HEK293 (cell line): ENCODE measurements at regions not wholly inside any gene's neighbourhood (a gene's known extent, or its start where the extent isn't known, plus 50 kb on each side); places are given as distances from the start of the nearest gene placed in this dataset.
A peak's percentile ranks its signal among the peaks of the same experiment; 100 is the strongest.

Experiments
- CTCF ChIA-PET: fragments of 350-600 bp; formaldehyde crosslinking; extraction: SDS; loops from one replicate; lab custom pipeline; 2021; ENCODE audit warnings: antibody characterized with exemption; lab: Yijun Ruan, JAX
- POLR2A ChIA-PET: fragments of 300-600 bp; formaldehyde crosslinking; extraction: SDS; loops from one replicate; lab custom pipeline; 2020; ENCODE audit warnings: antibody characterized with exemption, inconsistent platforms; lab: Yijun Ruan, JAX
- H3K27ac ChIP-seq: fragments of 200-500 bp; sonication (Bioruptor generic); 2 replicates; pipeline ENCODE4 v1.5.1; 2014; ENCODE audit warnings: low read depth, low read length, control low read depth, inconsistent platforms; ENCODE audit errors: extremely low read depth
- H3K36me3 ChIP-seq, 2 experiments: fragments of 200-500 bp in 1 of 2; sonication (Bioruptor generic) in 1 of 2; 1 replicate in 1 of 2; 2 replicates in 1 of 2; pipeline ENCODE4 v1.5.1; 2014 to 2017; ENCODE audit warnings: inconsistent platforms in 2 of 2, low read length in 2 of 2; ENCODE audit not compliant: control insufficient read depth in 2 of 2, insufficient read depth in 1 of 2
- H3K4me1 ChIP-seq: fragments of 200-500 bp; sonication (Bioruptor generic); 2 replicates; pipeline ENCODE4 v1.5.1; 2014; ENCODE audit warnings: mild to moderate bottlenecking, low read length, inconsistent platforms; ENCODE audit not compliant: control insufficient read depth, insufficient read depth
- H3K4me3 ChIP-seq: 2 replicates; pipeline ENCODE4 v1.5.1; 2011; ENCODE audit warnings: low read depth, mild to moderate bottlenecking, control low read depth, low read length, moderate library complexity
- H3K9me3 ChIP-seq: fragments of 200-500 bp; sonication (Bioruptor generic); 2 replicates; pipeline ENCODE4 v1.5.1; 2014; ENCODE audit warnings: low read depth, low read length, inconsistent platforms; ENCODE audit not compliant: control insufficient read depth, insufficient read depth
- EGR2 ChIP-seq: fragments of 450-650 bp; formaldehyde crosslinking; IDR thresholded peaks from 2 replicates; pipeline ENCODE4 v1.5.1; 2016; ENCODE audit warnings: low read depth, missing biosample characterization, missing genetic modification characterization
- GLI2 ChIP-seq: fragments of 450-650 bp; formaldehyde crosslinking; IDR thresholded peaks from 2 replicates; pipeline ENCODE4; 2017; ENCODE audit warnings: missing biosample characterization, missing genetic modification characterization, low read depth, borderline replicate concordance
- GLIS1 ChIP-seq: fragments of 450-650 bp; formaldehyde crosslinking; IDR thresholded peaks from 2 replicates; pipeline ENCODE4 v1.5.1; 2016; ENCODE audit warnings: missing biosample characterization, missing genetic modification characterization
- GLIS2 ChIP-seq: fragments of 450-650 bp; formaldehyde crosslinking; IDR thresholded peaks from 2 replicates; pipeline ENCODE4 v1.5.1; 2016; ENCODE audit warnings: missing biosample characterization, missing genetic modification characterization
- KLF10 ChIP-seq: fragments of 450-650 bp; IDR thresholded peaks from 2 replicates; pipeline ENCODE4 v1.5.1; 2018; ENCODE audit warnings: missing biosample characterization, mild to moderate bottlenecking, missing genetic modification characterization
- KLF17 ChIP-seq: fragments of 450-650 bp; formaldehyde crosslinking; IDR thresholded peaks from 2 replicates; pipeline ENCODE4 v1.5.1; 2016; ENCODE audit warnings: missing biosample characterization, missing genetic modification characterization
- OSR2 ChIP-seq: fragments of 450-650 bp; formaldehyde crosslinking; IDR thresholded peaks from 2 replicates; pipeline ENCODE4 v1.5.1; 2016; ENCODE audit warnings: missing biosample characterization, missing genetic modification characterization
- REST ChIP-seq: fragments of 450-650 bp; formaldehyde crosslinking; IDR thresholded peaks from 2 replicates; pipeline ENCODE4 v1.5.1; 2016; ENCODE audit warnings: missing biosample characterization, missing genetic modification characterization
- SCRT1 ChIP-seq: fragments of 450-650 bp; formaldehyde crosslinking; IDR thresholded peaks from 2 replicates; pipeline ENCODE4 v1.5.1; 2016; ENCODE audit warnings: missing biosample characterization, missing genetic modification characterization, borderline replicate concordance
- TCF7L2 ChIP-seq: IDR thresholded peaks from 2 replicates; pipeline ENCODE4 v1.6.1; 2011; ENCODE audit warnings: low read depth, mild to moderate bottlenecking, inconsistent platforms, low read length, moderate library complexity, borderline replicate concordance
- TRIM28 ChIP-seq: IDR thresholded peaks from 2 replicates; pipeline ENCODE4 v1.6.1; 2011; ENCODE audit warnings: low read length, control low read depth, borderline replicate concordance
- ZBTB11 ChIP-seq: fragments of 450-650 bp; formaldehyde crosslinking; conservative IDR thresholded peaks from 2 replicates; pipeline ENCODE4 v1.5.1; 2016; ENCODE audit warnings: low read depth, missing biosample characterization, missing genetic modification characterization
- ZBTB26 ChIP-seq: fragments of 450-650 bp; formaldehyde crosslinking; optimal IDR thresholded peaks from 2 replicates; pipeline ENCODE3; 2016; ENCODE audit warnings: missing biosample characterization, mild to moderate bottlenecking, missing genetic modification characterization
- ZBTB8A ChIP-seq: fragments of 450-650 bp; formaldehyde crosslinking; IDR thresholded peaks from 2 replicates; pipeline ENCODE4 v1.5.1; 2016; ENCODE audit warnings: missing biosample characterization, missing genetic modification characterization
- ZFHX2 ChIP-seq: fragments of 450-650 bp; formaldehyde crosslinking; conservative IDR thresholded peaks from 2 replicates; pipeline ENCODE4 v1.5.1; 2016; ENCODE audit warnings: missing biosample characterization, missing genetic modification characterization
- ZFP3 ChIP-seq: fragments of 450-650 bp; formaldehyde crosslinking; IDR thresholded peaks from 2 replicates; pipeline ENCODE4 v1.5.1; 2016; ENCODE audit warnings: low read depth, missing biosample characterization, missing genetic modification characterization
- ZIC2 ChIP-seq: fragments of 450-650 bp; formaldehyde crosslinking; IDR thresholded peaks from 2 replicates; pipeline ENCODE4 v1.5.1; 2016; ENCODE audit warnings: missing biosample characterization, missing genetic modification characterization
- ZNF112 ChIP-seq: fragments of 450-650 bp; formaldehyde crosslinking; IDR thresholded peaks from 2 replicates; pipeline ENCODE4 v1.5.0; 2017; ENCODE audit warnings: missing biosample characterization, missing genetic modification characterization
- ZNF214 ChIP-seq: fragments of 450-650 bp; formaldehyde crosslinking; IDR thresholded peaks from 2 replicates; pipeline ENCODE4 v1.5.1; 2017; ENCODE audit warnings: missing biosample characterization, mild to moderate bottlenecking, missing genetic modification characterization, borderline replicate concordance
- ZNF324 ChIP-seq: fragments of 450-650 bp; formaldehyde crosslinking; IDR thresholded peaks from 2 replicates; pipeline ENCODE4 v1.5.1; 2016; ENCODE audit warnings: missing biosample characterization, missing genetic modification characterization
- ZNF416 ChIP-seq: fragments of 450-650 bp; formaldehyde crosslinking; IDR thresholded peaks from 2 replicates; pipeline ENCODE4 v1.5.1; 2016; ENCODE audit warnings: missing biosample characterization, missing genetic modification characterization
- ZNF473 ChIP-seq: fragments of 450-650 bp; formaldehyde crosslinking; IDR thresholded peaks from 2 replicates; pipeline ENCODE4 v1.5.1; 2017; ENCODE audit warnings: missing biosample characterization, missing genetic modification characterization
- ZNF514 ChIP-seq: fragments of 450-650 bp; formaldehyde crosslinking; IDR thresholded peaks from 2 replicates; pipeline ENCODE4 v1.5.1; 2016; ENCODE audit warnings: missing biosample characterization, missing genetic modification characterization
- ZNF558 ChIP-seq: fragments of 450-650 bp; formaldehyde crosslinking; IDR thresholded peaks from 2 replicates; pipeline ENCODE4 v1.5.1; 2016; ENCODE audit warnings: missing biosample characterization, missing genetic modification characterization
- ZNF621 ChIP-seq: fragments of 450-650 bp; formaldehyde crosslinking; IDR thresholded peaks from 2 replicates; pipeline ENCODE4 v1.5.1; 2017; ENCODE audit warnings: missing biosample characterization, missing genetic modification characterization
- ZNF677 ChIP-seq: fragments of 450-650 bp; IDR thresholded peaks from 2 replicates; pipeline ENCODE4 v1.5.0; 2018; ENCODE audit warnings: missing biosample characterization, mild to moderate bottlenecking, missing genetic modification characterization, moderate library complexity
- ZNF768 ChIP-seq: fragments of 450-650 bp; formaldehyde crosslinking; IDR thresholded peaks from 2 replicates; pipeline ENCODE4 v1.5.1; 2018; ENCODE audit warnings: missing biosample characterization, mild to moderate bottlenecking, missing genetic modification characterization
- ZNF792 ChIP-seq: fragments of 450-650 bp; formaldehyde crosslinking; IDR thresholded peaks from 2 replicates; pipeline ENCODE4 v1.5.1; 2016; ENCODE audit warnings: missing biosample characterization, missing genetic modification characterization
- TF ChIP-seq, protein P1 (sequence below): fragments of 450-650 bp; IDR thresholded peaks from 2 replicates; pipeline ENCODE4 v1.5.1; 2018; ENCODE audit warnings: missing biosample characterization, mild to moderate bottlenecking, missing genetic modification characterization

DNA sequence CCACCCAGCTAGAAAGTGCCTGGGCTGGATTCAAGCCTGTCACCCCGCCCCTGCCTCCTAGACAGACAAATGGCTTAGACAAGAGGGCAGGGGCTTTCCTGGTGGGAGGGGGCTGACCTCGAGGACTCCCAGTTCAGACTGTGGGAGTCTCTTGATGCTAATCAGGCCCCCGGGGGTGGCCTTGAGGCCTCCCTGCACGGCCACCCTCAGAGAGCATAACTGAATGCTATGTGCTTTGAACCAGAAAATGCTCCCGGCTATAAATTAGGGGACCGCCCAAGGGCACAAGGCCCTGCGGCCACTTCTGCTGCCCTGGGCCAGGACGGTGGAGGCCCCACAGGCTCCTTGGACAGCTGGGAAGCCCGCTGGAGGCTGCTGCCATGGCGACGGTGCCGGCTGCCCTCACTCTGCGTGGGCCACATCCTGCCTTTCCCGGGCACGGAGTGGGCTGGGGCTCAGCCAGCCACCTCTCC, 111.0 kb upstream of the NCOR2 start:
- no peak overlapping the region for H3K4me3 ChIP-seq
- H3K27ac ChIP-seq = no peak overlapping the region
- ChIA-PET CTCF (no interaction called here), POLR2A (no interaction called here)
- H3K36me3 ChIP-seq = no peaks in the 10 kb centered on the region
- TF ChIP-seq ZFP3 (tag by site-specific recombination) = no peak
- no peak for TF ChIP-seq ZBTB8A (tag by site-specific recombination)
- TF ChIP-seq ZNF677 (tag by site-specific recombination) = no peak
- TF ChIP-seq KLF17 (tag by site-specific recombination) = no peak
- no peak for TF ChIP-seq ZNF792 (tag by site-specific recombination)
- no peak for TF ChIP-seq ZNF514 (tag by site-specific recombination)
- no peak for TF ChIP-seq ZNF621
- no peak for TF ChIP-seq ZNF324 (tag by site-specific recombination)
- no peak for TF ChIP-seq GLI2 (tag by site-specific recombination)
- peak; percentile 55 for TF ChIP-seq EGR2
- TF ChIP-seq ZBTB11 (tag by site-specific recombination) = no peak
- no peak for TF ChIP-seq ZNF112 (tag by site-specific recombination)
- TF ChIP-seq OSR2 (tag by site-specific recombination) = no peak
- TF ChIP-seq ZNF558 (tag by site-specific recombination) = no peak
- TF ChIP-seq, protein P1, sequence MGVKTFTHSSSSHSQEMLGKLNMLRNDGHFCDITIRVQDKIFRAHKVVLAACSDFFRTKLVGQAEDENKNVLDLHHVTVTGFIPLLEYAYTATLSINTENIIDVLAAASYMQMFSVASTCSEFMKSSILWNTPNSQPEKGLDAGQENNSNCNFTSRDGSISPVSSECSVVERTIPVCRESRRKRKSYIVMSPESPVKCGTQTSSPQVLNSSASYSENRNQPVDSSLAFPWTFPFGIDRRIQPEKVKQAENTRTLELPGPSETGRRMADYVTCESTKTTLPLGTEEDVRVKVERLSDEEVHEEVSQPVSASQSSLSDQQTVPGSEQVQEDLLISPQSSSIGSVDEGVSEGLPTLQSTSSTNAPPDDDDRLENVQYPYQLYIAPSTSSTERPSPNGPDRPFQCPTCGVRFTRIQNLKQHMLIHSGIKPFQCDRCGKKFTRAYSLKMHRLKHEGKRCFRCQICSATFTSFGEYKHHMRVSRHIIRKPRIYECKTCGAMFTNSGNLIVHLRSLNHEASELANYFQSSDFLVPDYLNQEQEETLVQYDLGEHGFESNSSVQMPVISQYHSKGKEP = no peak
- no peak for TF ChIP-seq TRIM28
- 0 out of 2 replicates have a peak, but pooled peaks have one; percentile 22 for TF ChIP-seq GLIS2 (tag by site-specific recombination)
- peak; percentile 79 for TF ChIP-seq GLIS1 (tag by site-specific recombination)
- peak; percentile 46 for TF ChIP-seq ZFHX2 (tag by site-specific recombination)
- TF ChIP-seq ZNF214 (tag by site-specific recombination) = no peak
- TF ChIP-seq TCF7L2 = no peak
- TF ChIP-seq ZNF473 (tag by site-specific recombination) = no peak
- TF ChIP-seq ZNF768 (tag by site-specific recombination) = no peak
- no peak for TF ChIP-seq SCRT1 (tag by site-specific recombination)
- TF ChIP-seq ZBTB26 (tag by site-specific recombination) = no peak
- TF ChIP-seq KLF10 (tag by site-specific recombination) = no peak
- 0 out of 2 replicates have a peak, but pooled peaks have one; percentile 9 for TF ChIP-seq ZIC2 (tag by site-specific recombination)
- TF ChIP-seq REST (tag by site-specific recombination) = no peak
- TF ChIP-seq ZNF416 (tag by site-specific recombination) = no peak
- H3K4me1 ChIP-seq = no peaks in the 10 kb centered on the region
- H3K9me3 ChIP-seq = no peaks in the 10 kb centered on the region
